A549 (cell line): ENCODE measurements at regions not wholly inside any gene's neighbourhood (a gene's known extent, or its start where the extent isn't known, plus 50 kb on each side); places are given as distances from the start of the nearest gene placed in this dataset.

Experiments
- ATAC-seq, 2 experiments: fragments of 200-7000 bp in 1 of 2; fragments of >200 bp in 1 of 2; cut with Nextera tagmentation in 1 of 2; cut with Tn5 transposase in 1 of 2; 3 replicates each; pipeline versions ENCODE4 v1.8.0 to v1.9.1; 2018 to 2020; ENCODE audit warnings: mild to moderate bottlenecking in 1 of 2, moderate library complexity in 1 of 2
- CTCF ChIA-PET: fragments of 300-600 bp; sonication (Branson Sonifier 250); formaldehyde crosslinking; extraction: SDS; loops from one replicate; lab custom pipeline; 2021; ENCODE audit warnings: antibody characterized with exemption, inconsistent platforms; lab: Yijun Ruan, JAX
- POLR2A ChIA-PET: fragments of 350-600 bp; formaldehyde crosslinking; extraction: SDS; loops from one replicate; lab custom pipeline; 2021; ENCODE audit warnings: antibody characterized with exemption, inconsistent platforms; lab: Yijun Ruan, JAX
- DNase-seq, 2 experiments: peaks; one replicate each; pipeline versions ENCODE4 v3.0.0 to v3.0.0-alpha.2; 2011 to 2016; ENCODE audit warnings: low read depth in 1 of 2, low spot score in 1 of 2
- FAIRE-seq: peaks from 2 replicates; lab custom pipeline; 2011; peaks lifted over from hg19 to GRCh38; lab: Jason Lieb, UNC
- H3K27ac ChIP-seq, 2 experiments: fragments of >200 bp; sonication (Bioruptor Twin); formaldehyde crosslinking; 3 replicates each; pipeline ENCODE4 v1.5.1; 2016 to 2017
- H3K4me1 ChIP-seq: fragments of >200 bp; sonication (Bioruptor Twin); formaldehyde crosslinking; 3 replicates; pipeline ENCODE4 v1.6.1; 2016
- H3K4me2 ChIP-seq: fragments of >200 bp; sonication (Bioruptor Twin); formaldehyde crosslinking; 3 replicates; pipeline ENCODE4 v1.6.1; 2016
- H3K4me3 ChIP-seq: fragments of >200 bp; sonication (Bioruptor Twin); formaldehyde crosslinking; 3 replicates; pipeline ENCODE4 v1.5.1; 2016
- H3K9me3 ChIP-seq: fragments of >200 bp; sonication (Bioruptor Twin); formaldehyde crosslinking; 3 replicates; pipeline ENCODE4 v1.6.1; 2016
- BCL3 ChIP-seq: fragments of >200 bp; sonication (Bioruptor Twin); formaldehyde crosslinking; IDR thresholded peaks from 3 replicates; pipeline ENCODE4 v1.6.1; 2016
- CEBPB ChIP-seq, 2 experiments: fragments of >200 bp in 1 of 2; sonication (Bioruptor Twin) in 1 of 2; formaldehyde crosslinking in 1 of 2; IDR thresholded peaks; 2 replicates each; pipeline ENCODE4 v1.6.1; 2012 to 2016
- ESRRA ChIP-seq: fragments of 150-350 bp; IDR thresholded peaks from 2 replicates; pipeline ENCODE4 v1.6.1; 2014; ENCODE audit warnings: mild to moderate bottlenecking, low read length, borderline replicate concordance
- FOSB ChIP-seq: fragments of 250-450 bp; sonication (Bioruptor Pico); IDR thresholded peaks from 2 replicates; pipeline ENCODE4 v1.5.0; 2020; ENCODE audit warnings: mild to moderate bottlenecking, moderate library complexity
- FOSL2 ChIP-seq, 2 experiments: fragments of 450-650 bp in 1 of 2; fragments of >200 bp in 1 of 2; sonication (Bioruptor Twin) in 1 of 2; formaldehyde crosslinking; IDR thresholded peaks; 2 replicates each; pipeline versions ENCODE4 v1.5.0 to v1.6.1; 2016 to 2020; ENCODE audit warnings: mild to moderate bottlenecking in 1 of 2, moderate library complexity in 1 of 2
- GATA3 ChIP-seq: IDR thresholded peaks from 2 replicates; pipeline ENCODE4 v1.6.1; 2012; ENCODE audit warnings: borderline replicate concordance
- HMGXB4 ChIP-seq: fragments of 250-450 bp; sonication (Bioruptor Pico); IDR thresholded peaks from 2 replicates; pipeline ENCODE4 v1.5.0; 2021; ENCODE audit warnings: mild to moderate bottlenecking, moderate library complexity, borderline replicate concordance
- HOXA7 ChIP-seq: fragments of 250-450 bp; sonication (Bioruptor Pico); IDR thresholded peaks from 2 replicates; pipeline ENCODE4 v1.5.0; 2020; ENCODE audit warnings: mild to moderate bottlenecking, moderate library complexity
- JUN ChIP-seq, 2 experiments: fragments of >200 bp; sonication (Bioruptor Twin); formaldehyde crosslinking; IDR thresholded peaks; 2 replicates in 1 of 2; 3 replicates in 1 of 2; pipeline ENCODE4 v1.6.1; 2016 to 2017
- KDM5A ChIP-seq: fragments of 200-600 bp; sonication (generic); IDR thresholded peaks from 2 replicates; pipeline ENCODE4 v1.6.1; 2016; ENCODE audit warnings: antibody characterized with exemption, mild to moderate bottlenecking
- MAX ChIP-seq: IDR thresholded peaks from 2 replicates; pipeline ENCODE4 v1.6.1; 2012
- MYC ChIP-seq: IDR thresholded peaks from 2 replicates; pipeline ENCODE4 v1.6.1; 2012; ENCODE audit warnings: mild to moderate bottlenecking, inconsistent platforms, low read length, improper control_type of control experiment, borderline replicate concordance
- NFE2L2 ChIP-seq: fragments of 150-350 bp; conservative IDR thresholded peaks from 2 replicates; pipeline ENCODE4 v1.6.1; 2014; ENCODE audit warnings: low read length
- RARB ChIP-seq: fragments of 250-450 bp; sonication (Bioruptor Pico); IDR thresholded peaks from 2 replicates; pipeline ENCODE4 v1.8.0; 2021; ENCODE audit warnings: mild to moderate bottlenecking, moderate library complexity
- RFX5 ChIP-seq: fragments of 450-650 bp; IDR thresholded peaks from 2 replicates; pipeline ENCODE4 v1.7.1; 2014; ENCODE audit warnings: antibody characterized with exemption, mild to moderate bottlenecking, moderate library complexity
- SREBF2 ChIP-seq: fragments of 450-650 bp; IDR thresholded peaks from 2 replicates; pipeline ENCODE4 v1.6.1; 2014; ENCODE audit warnings: mild to moderate bottlenecking, moderate library complexity
- TP53 ChIP-seq: fragments of 250-450 bp; sonication (Bioruptor Pico); IDR thresholded peaks from 2 replicates; pipeline ENCODE4 v1.5.0; 2021; ENCODE audit warnings: mild to moderate bottlenecking, moderate library complexity
- ZC3H11A ChIP-seq: fragments of 450-650 bp; IDR thresholded peaks from 2 replicates; pipeline ENCODE4 v1.6.1; 2014; ENCODE audit warnings: antibody characterized with exemption, mild to moderate bottlenecking
- ZNF302 ChIP-seq: fragments of 250-450 bp; sonication (Bioruptor Pico); IDR thresholded peaks from 2 replicates; pipeline ENCODE4 v1.9.0; 2021; ENCODE audit warnings: inconsistent platforms, mild to moderate bottlenecking, moderate library complexity
- WGBS: methylation state at CpG from one replicate; pipeline ENCODE4 v1.1.6; 2017; ENCODE audit errors: missing lambda C conversion rate; 5-methylcytosine and 5-hydroxymethylcytosine counted together
- TF ChIP-seq, protein P1 (sequence below): fragments of >200 bp; sonication (Bioruptor Twin); formaldehyde crosslinking; IDR thresholded peaks from 3 replicates; pipeline ENCODE4 v1.5.1; 2016
- TF ChIP-seq, protein P2 (sequence below): IDR thresholded peaks from 2 replicates; pipeline ENCODE4 v1.6.1; 2012
- TF ChIP-seq, protein P3 (sequence below): fragments of 450-650 bp; IDR thresholded peaks from 2 replicates; pipeline ENCODE4 v1.6.1; 2014; ENCODE audit warnings: antibody characterized with exemption
- TF ChIP-seq, protein P4 (sequence below): fragments of >200 bp; sonication (Bioruptor Twin); formaldehyde crosslinking; IDR thresholded peaks from 2 replicates; pipeline ENCODE4 v1.6.1; 2016

GRCh38 chr11:134823970-134824369 is 411.9 kb upstream of the B3GAT1 start (continued):
- TF ChIP-seq BCL3 = no peak

DNA sequence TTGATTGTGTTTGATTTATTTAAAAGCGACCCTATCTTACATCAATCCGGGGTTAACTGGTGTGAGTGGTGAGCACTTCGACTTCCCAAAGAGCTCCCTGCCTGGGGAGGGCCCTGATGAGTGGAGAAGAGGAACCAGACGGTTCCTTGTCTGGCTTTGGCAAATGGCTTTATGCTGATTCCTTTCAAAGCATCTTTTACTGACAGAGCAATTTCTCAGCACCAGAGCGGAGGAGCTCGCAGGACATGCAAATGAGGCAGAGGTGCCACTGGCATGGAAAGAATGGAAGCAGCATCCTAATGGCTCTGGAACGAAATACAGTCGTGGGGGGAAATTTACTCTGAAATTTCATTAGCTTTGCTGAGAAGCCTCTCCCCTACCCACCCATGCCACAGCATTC is 410.9 kb upstream of the B3GAT1 start:
- Histone ChIP-seq H3K4me3 (no peak overlapping the region), H3K4me1 (no peaks in the 10 kb centered on the region; the same call in 2 of the 3 replicates), H3K9me3 (no peaks in the 10 kb centered on the region), H3K4me2 (no peak overlapping the region), H3K27ac (no peak overlapping the region)
- POLR2A ChIA-PET = no interaction called here
- TF ChIP-seq, protein P1, sequence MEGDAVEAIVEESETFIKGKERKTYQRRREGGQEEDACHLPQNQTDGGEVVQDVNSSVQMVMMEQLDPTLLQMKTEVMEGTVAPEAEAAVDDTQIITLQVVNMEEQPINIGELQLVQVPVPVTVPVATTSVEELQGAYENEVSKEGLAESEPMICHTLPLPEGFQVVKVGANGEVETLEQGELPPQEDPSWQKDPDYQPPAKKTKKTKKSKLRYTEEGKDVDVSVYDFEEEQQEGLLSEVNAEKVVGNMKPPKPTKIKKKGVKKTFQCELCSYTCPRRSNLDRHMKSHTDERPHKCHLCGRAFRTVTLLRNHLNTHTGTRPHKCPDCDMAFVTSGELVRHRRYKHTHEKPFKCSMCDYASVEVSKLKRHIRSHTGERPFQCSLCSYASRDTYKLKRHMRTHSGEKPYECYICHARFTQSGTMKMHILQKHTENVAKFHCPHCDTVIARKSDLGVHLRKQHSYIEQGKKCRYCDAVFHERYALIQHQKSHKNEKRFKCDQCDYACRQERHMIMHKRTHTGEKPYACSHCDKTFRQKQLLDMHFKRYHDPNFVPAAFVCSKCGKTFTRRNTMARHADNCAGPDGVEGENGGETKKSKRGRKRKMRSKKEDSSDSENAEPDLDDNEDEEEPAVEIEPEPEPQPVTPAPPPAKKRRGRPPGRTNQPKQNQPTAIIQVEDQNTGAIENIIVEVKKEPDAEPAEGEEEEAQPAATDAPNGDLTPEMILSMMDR = no peak
- TF ChIP-seq, protein P2, sequence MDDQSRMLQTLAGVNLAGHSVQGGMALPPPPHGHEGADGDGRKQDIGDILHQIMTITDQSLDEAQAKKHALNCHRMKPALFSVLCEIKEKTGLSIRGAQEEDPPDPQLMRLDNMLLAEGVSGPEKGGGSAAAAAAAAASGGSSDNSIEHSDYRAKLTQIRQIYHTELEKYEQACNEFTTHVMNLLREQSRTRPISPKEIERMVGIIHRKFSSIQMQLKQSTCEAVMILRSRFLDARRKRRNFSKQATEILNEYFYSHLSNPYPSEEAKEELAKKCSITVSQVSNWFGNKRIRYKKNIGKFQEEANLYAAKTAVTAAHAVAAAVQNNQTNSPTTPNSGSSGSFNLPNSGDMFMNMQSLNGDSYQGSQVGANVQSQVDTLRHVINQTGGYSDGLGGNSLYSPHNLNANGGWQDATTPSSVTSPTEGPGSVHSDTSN = no peak
- TF ChIP-seq MAX = no peak
- no peak for TF ChIP-seq RARB
- TF ChIP-seq CEBPB (IDR thresholded peaks at IDR 0.05) = no peak
- TF ChIP-seq FOSB = no peak
- TF ChIP-seq HOXA7 (CRISPR knock-in tag) = no peak
- no peak for TF ChIP-seq HMGXB4 (CRISPR knock-in tag)
- no peak for TF ChIP-seq MYC
- no peak for TF ChIP-seq GATA3
- no peak for DNase-seq
- CTCF ChIA-PET = no interaction called here
- WGBS = 31% methylated on average over 8 of the region's 8 CpGs
- no peak for FAIRE-seq
- no peak for ATAC-seq

GRCh38 chr11:134821422-134821821 is 409.4 kb upstream of the B3GAT1 start:
- TF ChIP-seq FOSL2 (IDR thresholded peaks at IDR 0.05) = no peak
- TF ChIP-seq FOSL2 (CRISPR knock-in tag; IDR thresholded peaks at IDR 0.05) = no peak
- TF ChIP-seq, protein P1 = no peak
- no peak for TF ChIP-seq ZC3H11A
- TF ChIP-seq ESRRA = no peak
- TF ChIP-seq SREBF2 = no peak
- TF ChIP-seq, protein P3, sequence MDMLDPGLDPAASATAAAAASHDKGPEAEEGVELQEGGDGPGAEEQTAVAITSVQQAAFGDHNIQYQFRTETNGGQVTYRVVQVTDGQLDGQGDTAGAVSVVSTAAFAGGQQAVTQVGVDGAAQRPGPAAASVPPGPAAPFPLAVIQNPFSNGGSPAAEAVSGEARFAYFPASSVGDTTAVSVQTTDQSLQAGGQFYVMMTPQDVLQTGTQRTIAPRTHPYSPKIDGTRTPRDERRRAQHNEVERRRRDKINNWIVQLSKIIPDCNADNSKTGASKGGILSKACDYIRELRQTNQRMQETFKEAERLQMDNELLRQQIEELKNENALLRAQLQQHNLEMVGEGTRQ = no peak
- no peak for TF ChIP-seq RFX5
- no peak for TF ChIP-seq GATA3
- TF ChIP-seq JUN (IDR thresholded peaks at IDR 0.05) = no peak
- TF ChIP-seq, protein P2 = no peak
- TF ChIP-seq TP53 (CRISPR knock-in tag) = no peak
- TF ChIP-seq, protein P4, sequence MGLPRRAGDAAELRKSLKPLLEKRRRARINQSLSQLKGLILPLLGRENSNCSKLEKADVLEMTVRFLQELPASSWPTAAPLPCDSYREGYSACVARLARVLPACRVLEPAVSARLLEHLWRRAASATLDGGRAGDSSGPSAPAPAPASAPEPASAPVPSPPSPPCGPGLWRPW = no peak
- no peak for TF ChIP-seq NFE2L2
- no peak for TF ChIP-seq ZNF302 (CRISPR knock-in tag)
- no peak for TF ChIP-seq KDM5A
- no peak overlapping the region for H3K4me3 ChIP-seq
- ChIA-PET CTCF (no interaction called here), POLR2A (no interaction called here)
- FAIRE-seq (no peak), ATAC-seq (no peak), DNase-seq (no peak)
- 32% methylated on average over 4 of the region's 4 CpGs for WGBS
- no peaks in the 10 kb centered on the region for H3K9me3 ChIP-seq
- H3K4me2 ChIP-seq = no peak overlapping the region
- H3K27ac ChIP-seq = no peak overlapping the region
- no peaks in the 10 kb centered on the region; the same call in 2 of the 3 replicates for H3K4me1 ChIP-seq
